DMS114 treated with DMSO at 0.1 percent for 48 hours (cell line): ENCODE measurements at regions not wholly inside any gene's neighbourhood (a gene's known extent, or its start where the extent isn't known, plus 50 kb on each side); places are given as distances from the start of the nearest gene placed in this dataset.

ENCODE experiments used
- DNase-seq: peaks from one replicate; lab custom pipeline; 2025; ENCODE audit not compliant: unreplicated experiment; lab: John Stamatoyannopoulos, UW

GRCh38 chr10:88059190-88059589 lies 195.8 kb downstream of the PTEN start:
- no peak for DNase-seq

GRCh38 chr10:88060762-88061161 lies 197.3 kb downstream of the PTEN start:
- no peak for DNase-seq

GRCh38 chr10:88062385-88062784 lies 199.0 kb downstream of the PTEN start:
- DNase-seq = no peak

GRCh38 chr10:88062798-88063472 lies 199.5 kb downstream of the PTEN start:
- no peak for DNase-seq

- DNase-seq = no peak
These were observed 200.6 kb downstream of the PTEN start for GRCh38 chr10:88063861-88064557.

- DNase-seq = no peak
These were observed 201.4 kb downstream of the PTEN start for GRCh38 chr10:88064608-88065382.

GRCh38 chr10:88065383-88066049 lies 202.1 kb downstream of the PTEN start:
- no peak for DNase-seq

GRCh38 chr10:88066319-88066718 lies 202.9 kb downstream of the PTEN start:
- no peak for DNase-seq

- no peak for DNase-seq
These were observed 203.5 kb downstream of the PTEN start for GRCh38 chr10:88066876-88067275.

GRCh38 chr10:88067737-88068136 lies 204.3 kb downstream of the PTEN start:
- no peak for DNase-seq

GRCh38 chr10:88069338-88069737 lies 205.9 kb downstream of the PTEN start:
- DNase-seq = no peak

- DNase-seq = no peak
These were observed 206.9 kb downstream of the PTEN start for GRCh38 chr10:88070080-88070880.

GRCh38 chr10:88071879-88072278 lies 208.5 kb downstream of the PTEN start:
- DNase-seq = no peak

- DNase-seq = no peak
These were observed 210.3 kb downstream of the PTEN start for GRCh38 chr10:88073682-88074081.

- no peak for DNase-seq
These were observed 211.5 kb downstream of the PTEN start for GRCh38 chr10:88074971-88075370.

GRCh38 chr10:88076027-88076880 lies 212.8 kb downstream of the PTEN start:
- DNase-seq = no peak

- DNase-seq = no peak
These were observed 214.6 kb downstream of the PTEN start for GRCh38 chr10:88077977-88078376.

- DNase-seq = no peak
These were observed 216.8 kb downstream of the PTEN start for GRCh38 chr10:88080213-88080612.

- DNase-seq = no peak
These were observed 218.1 kb downstream of the PTEN start for GRCh38 chr10:88081457-88082054.
